GM21576 (cell line): ENCODE measurements at regions not wholly inside any gene's neighbourhood (a gene's known extent, or its start where the extent isn't known, plus 50 kb on each side); places are given as distances from the start of the nearest gene placed in this dataset.

Experiments used
- ATAC-seq: cut with Tn5 transposase; IDR thresholded peaks from one replicate; pipeline ENCODE4 v1.9.1; 2021; ENCODE audit warnings: mild to moderate bottlenecking, moderate library complexity; ENCODE audit not compliant: unreplicated experiment

DNA sequence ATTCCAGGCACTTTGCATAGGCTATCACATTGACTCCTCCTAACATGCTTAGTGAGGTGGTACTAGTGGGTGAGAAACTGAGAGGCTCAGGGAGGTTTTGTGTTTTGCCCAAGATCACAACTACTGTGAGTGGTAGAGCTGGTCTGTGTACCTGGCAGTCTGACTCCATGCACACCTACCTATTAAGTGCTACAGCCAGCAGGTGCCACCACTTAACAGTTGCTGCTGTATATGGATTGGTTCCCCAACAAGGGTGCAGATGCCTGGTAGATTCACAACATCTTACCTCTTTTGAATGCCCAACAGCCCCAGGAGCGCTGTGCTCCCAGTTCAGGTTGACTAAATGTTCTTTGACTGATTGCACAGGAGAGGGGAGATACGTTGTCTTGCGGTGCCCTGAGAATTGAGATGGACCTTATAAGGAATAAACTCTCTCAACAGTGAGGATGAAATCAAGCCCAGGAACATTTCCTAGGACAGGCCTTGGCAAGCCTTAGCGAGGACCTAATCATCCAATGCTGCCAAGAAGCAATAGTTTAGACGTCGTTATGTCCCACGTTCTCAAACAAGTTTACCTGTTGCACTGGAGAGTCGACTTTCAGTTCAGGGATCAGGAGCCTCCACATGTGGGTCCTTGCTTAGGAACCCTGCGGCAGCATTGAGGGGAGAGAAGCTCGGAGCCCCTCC, 78.9 kb upstream of the F3 start:
- ATAC-seq, result no peak

DNA sequence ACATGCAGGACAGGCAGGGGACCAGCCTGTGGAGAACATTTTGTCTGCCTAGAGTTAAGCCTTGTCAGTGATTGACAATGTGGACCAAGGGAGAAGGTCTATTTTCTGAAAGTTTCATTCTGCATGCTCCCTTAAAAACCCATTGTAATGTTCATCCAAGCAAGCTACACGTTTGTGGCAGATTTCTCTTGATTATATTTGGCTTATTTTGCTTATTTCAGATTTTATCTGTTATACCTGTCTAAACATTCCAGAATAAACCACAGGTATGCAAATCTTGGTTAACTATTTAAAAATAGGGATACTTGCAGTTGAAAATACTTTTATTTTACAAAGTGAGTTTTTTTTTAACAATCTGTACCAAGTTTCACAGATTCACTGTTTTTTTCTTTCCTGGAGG, 78.2 kb upstream of the F3 start:
- ATAC-seq, result no peak

DNA sequence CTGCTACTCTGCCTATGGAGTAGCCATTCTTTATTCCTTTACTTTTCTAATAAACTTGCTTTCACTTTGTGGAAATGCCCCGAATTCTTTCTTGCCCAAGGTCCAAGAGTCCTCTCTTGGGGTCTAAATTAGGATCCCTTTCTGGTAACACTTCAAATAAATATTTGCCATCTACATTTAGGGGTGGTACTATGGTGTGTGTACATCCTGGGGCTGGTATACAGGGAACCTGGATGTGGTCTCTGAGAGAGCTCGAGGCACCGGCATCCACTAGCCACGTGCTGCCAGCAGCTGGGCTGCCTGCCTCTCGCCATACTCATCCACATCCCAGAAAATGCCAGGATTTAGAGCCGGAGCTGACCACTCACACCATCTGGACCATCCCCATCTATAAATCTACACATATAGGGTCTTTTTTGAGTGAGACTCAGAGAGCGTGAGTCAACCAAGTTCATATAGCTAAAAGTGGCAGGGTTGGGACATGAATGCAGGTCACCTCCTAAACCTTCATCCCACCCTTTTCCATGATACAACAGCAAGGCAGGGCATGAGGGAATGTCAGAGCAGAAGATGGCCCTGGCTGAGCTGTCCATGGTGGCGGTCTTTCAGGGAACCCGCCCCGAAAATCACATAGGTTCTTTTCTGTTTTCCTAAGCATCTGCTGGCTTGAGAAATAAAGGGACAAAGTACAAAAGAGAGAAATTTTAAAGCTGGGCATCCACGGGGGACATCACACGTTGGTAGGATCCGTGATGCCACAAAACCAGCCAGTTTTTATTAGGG, 76.6 kb upstream of the F3 start:
- no peak for ATAC-seq

DNA sequence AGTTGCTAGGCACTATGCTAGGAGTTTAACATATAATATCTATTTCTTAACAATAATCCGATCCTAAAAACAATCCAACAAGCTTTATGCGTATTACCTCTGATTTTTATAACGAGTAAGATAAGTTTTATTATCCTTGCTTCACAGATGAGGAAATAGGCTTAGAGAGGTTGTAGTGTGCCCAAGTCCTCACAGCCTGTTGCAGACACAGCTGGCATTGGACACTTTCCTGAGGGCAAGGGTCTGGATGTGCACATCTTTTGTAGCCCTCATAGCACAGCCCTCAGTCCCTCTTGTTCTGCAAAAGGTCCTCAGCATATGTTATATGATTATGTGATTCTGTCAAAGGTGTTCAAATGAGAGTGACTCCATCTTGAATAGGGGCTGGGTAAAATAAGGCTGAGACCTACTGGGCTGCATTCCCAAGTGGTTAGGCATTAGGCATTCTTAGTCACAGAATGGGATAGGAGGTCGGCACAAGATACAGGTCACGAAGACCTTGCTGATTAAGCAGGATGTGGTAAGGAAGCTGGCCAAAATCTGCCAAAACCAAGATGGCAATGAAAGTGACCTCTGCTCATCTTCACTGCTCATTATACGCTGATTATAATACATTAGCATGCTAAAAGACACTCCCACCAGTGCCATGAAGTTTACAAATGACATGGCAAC, 75.7 kb upstream of the F3 start:
- ATAC-seq, result no peak

DNA sequence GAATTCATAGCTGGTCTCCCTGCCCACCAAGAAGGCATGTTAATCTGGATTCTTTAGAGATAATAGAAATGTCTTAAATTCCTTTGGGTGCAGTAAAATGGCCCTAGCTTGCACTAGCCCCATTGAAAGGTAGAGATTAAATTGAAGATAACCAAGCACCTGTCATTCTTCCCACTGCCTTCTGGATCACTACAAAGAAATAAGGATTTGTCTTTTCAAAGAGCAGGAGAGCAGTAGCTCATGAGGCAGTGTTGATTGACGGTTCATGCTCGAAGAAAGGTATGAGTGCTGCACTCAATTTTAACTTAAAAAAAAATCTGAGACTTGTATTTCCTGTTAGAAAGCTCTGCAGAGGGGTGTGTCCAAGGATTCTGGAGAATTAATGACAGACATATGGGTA, 74.9 kb upstream of the F3 start:
- no peak for ATAC-seq

DNA sequence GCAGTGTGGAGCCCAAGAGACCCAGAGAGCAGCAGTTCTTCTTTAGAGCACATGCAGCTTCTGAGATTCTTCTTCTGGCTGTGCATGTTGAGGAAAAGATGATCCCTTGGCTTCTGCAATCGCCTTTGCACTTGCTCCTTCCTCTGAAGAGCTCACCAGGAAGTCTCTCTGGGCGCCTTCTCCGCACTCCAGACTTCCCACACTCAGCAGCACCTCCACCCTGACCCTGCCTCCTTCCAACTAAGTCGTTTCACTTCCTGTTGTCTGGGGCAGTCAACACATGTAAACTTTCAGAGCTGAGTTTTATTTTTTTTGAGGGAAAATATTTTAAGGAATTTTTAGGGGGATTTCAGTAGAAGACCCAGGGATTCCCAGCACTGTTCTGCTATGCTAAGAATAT, 73.4 kb upstream of the F3 start:
- ATAC-seq, result no peak

DNA sequence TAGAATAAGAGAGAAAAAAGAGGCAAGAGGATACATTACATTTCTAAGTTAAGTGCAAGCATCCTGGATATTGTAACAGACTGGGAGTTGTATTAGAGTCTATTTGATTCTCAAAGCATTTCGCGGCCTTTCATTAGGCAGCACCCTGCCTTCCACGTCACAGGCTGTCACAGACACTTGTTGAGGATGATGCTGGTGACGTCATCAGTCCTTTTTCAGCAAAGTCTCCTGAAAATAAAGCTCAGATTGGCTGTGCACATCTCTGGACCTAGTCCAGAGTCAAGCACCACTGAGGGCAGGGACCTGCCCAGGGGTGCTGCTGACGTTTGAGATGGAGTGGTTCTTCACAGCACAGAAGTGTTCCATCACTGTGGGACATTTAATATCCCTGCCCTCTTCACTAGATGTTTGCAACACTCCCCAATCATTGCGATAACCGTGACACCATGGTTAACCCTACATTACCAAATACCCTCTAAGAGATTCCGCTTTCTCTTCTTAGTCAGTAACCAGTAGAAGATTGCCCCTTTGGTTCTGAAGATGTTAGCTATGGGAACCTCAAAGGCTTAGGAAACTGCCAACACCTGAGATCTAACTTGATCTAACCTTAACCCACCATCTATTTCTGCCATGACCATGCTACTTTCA, 72.7 kb upstream of the F3 start:
- ATAC-seq, result no peak

DNA sequence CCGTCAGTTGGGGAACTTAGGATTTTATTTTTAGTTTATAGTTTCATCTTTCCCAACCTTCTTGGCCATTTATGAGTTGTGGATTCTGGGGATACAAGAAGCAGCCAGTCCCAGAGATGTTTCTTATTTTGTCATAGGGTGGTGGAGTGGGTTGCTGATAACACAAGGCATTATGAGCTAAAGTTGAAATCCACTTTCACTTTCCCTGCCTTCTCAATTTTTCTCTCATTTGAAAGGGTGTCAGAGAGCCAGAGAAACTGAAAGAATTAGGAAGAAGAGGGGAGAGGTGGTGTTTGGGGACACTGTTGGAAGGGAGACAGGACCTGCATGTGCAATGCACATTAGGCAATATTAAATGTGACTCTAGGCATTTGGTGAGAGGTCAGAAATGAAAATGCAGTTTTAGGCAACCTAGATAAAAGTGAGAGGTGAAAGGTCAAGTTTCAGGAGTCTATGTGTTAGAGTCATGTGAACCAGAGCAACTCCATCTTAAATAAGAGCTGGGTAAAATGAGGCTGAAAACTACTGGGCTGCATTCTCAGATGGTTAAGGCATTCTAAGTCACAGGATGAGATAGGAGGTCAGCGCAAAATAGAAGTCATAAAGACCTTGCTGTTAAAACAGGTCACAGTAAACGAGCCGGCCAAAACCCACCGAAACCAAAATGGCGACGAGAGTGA, 71.1 kb upstream of the F3 start:
- no peak for ATAC-seq

DNA sequence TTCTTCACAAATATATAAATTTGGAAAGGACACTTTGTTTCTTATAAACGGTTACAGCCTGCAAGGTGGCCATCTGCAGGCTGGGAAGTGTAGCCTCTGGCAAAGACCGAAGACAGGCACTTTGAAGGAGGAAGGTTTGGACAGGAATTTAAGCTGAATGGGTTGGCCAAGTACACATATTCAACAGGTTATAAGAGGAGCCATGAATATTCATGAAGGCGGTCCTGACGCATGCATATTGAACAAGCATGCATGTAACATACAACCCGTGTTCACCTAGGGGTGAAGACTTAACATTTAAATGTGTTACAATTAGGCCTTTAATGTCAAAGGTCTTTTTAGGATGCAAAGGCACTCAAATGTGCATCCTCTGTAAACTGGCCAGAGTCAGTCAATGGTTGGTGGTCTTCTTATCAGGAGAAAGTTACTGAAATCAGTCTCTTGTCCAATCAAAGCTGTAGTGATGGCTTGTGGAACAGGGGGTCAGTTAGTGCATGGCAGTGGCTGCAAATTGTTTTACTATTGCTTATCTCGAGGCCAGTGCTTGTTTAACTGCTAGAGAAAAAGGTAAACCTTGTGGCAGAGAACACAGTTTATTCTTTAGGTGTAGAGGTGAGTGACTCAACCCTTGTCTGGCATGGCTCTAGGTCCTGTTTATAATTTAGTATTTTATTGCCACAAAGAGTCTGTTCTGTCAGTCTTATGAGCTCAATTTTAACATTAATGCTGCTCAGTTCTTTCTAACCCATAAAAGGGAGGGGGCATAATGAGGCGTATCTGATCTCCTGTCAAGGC, 70.3 kb upstream of the F3 start:
- ATAC-seq, result no peak

DNA sequence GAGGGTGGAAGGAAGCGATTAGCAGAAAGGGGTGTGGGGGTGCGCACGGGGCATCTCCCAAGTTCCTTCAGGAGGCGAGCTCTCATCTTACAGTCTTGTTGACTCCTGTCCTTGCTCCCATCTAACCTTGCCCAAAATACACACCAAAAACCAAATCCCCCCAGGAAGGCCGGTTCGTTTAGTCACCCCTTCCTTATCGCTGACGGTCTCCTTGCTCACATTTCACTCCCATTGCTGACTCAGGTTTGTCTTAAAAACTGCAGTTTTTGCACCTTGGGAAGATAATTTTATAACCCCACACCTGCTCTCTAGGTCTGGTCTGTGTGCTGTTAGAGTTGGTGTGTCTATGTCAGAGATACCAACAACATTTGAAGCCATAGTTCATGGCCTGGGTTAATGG, 68.1 kb upstream of the F3 start:
- no peak for ATAC-seq

DNA sequence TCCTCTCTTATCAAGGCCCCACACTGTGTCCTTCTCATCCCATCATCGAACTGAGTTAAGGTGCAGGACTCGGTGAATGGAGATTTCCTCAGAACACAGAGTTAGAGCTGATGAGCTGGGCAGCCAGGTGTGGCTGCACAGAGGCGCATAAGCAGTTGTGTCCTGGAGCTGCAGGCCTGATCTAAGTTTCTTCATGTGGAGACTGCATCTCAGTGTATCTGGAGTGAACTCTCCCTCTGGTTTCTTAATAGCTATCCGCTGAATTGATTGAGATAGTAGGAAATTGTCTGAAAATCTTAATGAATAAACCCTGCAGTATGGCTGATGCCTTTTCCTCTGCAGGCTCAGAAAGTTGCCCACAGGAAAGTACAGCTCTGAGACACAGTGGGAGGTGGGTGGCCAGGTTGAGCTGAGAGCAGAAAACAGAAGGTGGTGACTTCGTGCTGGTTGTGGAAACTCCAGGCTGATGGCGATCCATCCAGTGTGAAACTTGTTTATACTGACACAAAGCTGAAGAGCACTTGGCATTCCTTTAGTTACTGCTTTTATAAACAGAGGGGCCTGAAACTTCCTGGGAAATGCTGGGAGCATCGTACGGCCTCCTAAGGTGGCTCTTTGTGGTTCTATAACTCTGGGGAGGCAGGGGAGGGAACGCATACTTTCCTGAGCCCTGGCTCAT, 67.4 kb upstream of the F3 start:
- ATAC-seq, result no peak

DNA sequence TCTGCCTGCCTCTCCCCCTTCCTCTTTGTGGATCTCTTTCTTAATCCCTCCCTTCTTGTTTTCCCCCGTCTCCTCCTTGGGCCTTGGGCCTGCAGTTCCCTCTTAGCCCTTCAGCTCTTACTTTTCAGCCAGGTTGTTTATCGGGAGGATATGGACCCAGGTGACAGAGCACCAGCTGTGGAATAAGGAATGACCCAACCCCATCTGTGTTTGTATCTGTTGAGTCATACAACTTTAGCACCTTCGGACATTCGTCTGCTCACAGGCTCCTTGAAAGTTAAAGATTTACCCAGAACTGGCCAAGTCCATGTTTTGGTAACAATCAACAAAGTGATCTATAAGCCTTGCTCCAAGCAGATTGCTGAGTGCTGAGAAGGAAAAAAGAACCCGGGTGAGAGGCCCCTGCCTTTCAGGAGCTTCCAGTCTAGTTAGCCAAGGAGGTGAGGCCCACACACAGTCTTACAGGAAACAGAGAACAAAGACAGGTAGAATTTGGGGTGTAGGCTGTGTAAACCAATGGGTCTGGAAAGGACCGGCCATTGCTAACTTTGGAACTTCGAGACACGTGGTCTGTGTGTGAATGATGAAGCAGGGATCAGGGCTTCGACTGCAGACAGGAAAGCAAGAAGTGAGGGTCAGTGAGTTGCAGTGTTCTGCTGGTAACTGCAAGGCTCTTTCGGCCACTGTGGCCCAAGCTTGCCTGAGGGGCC, 66.7 kb upstream of the F3 start:
- ATAC-seq, result no peak

DNA sequence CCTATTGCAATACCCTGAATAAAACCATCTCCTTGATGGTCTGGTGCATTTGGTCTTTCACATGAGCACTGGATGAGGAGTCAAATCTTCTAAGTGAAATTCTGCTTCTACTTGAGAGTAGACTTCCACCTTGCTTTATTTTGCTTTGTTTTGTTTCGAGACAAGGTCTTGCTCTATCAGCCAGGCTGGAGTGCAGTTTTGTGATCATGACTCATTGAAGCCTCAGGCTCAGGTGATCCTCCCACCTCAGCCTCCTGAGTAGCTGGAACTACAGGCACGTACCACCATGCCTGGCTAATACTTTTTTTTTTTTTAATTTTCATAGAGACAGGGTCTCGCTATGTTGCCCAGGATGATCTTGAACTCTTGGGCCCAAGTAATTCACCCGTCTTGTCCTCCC, 65.8 kb upstream of the F3 start:
- ATAC-seq, result no peak

DNA sequence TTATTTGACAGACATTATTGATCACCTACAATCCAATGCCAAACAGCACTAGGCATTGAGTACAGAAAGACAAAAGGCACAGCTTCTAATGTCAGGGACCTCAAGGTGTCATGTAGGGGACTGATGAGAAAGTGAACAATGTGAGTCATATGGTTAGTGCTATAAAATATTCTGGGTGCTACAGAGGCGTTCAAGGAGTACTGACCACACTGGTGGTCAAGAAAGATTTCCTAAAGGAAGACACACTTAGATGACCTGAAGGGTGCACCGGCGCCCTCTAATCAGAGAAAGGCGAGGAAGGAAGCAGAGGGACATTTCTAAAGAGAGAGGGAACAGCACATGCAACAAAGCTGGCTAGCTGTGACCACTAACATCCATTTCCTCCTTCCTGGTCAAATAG, 64.9 kb upstream of the F3 start:
- no peak for ATAC-seq

DNA sequence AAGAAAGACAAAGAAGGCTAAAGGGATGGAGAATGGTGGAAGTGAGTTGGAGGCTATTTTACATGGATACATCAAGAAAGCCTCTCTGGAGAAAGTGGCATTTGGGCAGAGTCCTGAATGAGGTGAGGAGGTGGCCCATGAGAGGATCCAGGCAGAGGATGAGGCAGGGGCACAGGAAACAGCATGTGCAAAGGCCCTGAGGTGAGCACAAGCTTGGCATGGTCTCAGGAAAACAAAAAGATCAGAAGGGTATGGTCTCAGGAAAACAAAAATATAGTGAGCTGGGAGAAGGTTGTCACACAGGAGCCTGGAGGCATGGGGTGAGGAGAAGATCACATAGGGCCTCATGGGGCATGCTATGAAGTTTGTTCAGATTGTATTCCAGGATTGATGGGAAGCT, 62.1 kb upstream of the F3 start:
- no peak for ATAC-seq

DNA sequence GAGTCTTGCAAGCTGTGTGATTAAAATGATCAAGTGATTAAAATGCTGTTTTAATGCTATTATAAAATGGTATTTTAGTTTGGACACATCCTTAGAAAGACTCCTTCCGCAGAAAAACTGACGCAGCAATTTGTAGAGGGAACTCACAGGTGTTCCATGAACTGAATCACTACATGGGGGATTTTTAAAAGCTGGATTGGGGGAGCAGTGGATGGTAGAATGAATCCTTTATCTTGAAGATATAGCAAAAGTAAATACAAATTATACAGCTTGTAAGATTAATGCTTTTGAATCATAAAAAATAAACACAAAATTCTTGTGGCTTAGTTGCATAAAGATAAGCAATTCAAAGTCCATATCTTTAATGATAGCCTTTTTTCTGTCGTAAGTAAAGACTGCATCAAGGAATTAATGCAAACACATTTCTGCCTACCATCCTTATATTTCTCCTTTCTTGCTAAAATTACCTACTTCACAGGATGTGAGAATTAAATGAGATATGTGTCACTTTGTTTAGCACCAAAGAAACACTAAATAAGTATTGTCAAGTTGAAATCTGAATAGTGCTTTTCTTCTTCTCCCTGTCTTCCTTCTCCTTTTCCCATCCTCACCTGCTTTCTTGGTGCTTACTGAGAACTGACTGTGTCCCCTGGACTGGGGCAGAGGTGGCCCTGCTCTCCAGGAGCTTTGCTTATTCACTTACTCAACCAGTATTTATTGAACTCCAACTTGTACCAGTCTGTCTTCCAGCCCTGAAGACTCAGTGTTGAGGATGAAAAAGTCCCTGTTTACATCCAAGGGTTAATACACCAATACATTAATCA, 61.5 kb upstream of the F3 start:
- no peak for ATAC-seq

DNA sequence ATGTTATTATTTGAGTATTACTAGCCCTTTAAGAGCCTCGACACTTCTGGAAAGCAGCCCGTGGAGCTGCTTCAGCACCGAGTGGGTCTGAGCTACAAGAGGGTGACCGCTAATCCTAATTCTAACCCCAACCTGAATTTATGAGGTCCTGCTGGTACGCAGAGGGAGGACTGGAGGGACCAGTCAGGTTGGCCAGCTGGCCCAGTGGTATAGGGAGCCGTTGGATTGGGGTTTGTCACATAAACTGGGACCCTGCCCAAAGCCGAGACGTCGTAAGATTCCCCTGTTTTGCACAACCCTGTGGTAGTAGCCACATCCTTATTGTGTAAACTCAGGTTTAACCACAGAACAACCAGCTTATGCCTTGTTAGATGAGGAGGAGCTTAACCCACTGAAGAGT, 60.8 kb upstream of the F3 start:
- no peak for ATAC-seq

DNA sequence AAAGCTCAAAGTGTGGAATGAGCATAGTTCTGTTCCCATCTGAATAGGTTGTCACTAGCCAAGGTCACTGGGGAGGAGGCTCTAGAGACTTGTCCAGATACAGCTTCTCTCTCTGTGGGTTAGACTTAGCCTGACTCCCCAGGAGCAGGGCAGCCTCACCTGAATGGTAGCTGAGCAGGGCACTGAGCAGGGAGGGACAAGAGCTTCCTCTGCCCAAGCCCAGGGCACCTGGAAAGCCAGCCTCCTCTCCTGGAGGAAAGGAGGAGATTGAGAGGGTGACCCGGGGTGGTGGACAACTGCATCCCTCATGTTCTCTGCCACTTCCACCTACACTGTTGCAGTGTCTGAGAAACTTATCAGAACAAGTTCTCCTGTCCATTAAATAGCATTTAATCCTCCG, 59.0 kb upstream of the F3 start:
- ATAC-seq, result no peak
